BLaER1 treated with 17β-estradiol and CSF1 and Interleukin-3, amounts not matched to agents 10 nM and 100 nM (cell line): ENCODE measurements at regions not wholly inside any gene's neighbourhood (a gene's known extent, or its start where the extent isn't known, plus 50 kb on each side); places are given as distances from the start of the nearest gene placed in this dataset.

Experiments used
- H3K27ac ChIP-seq, 11 experiments: shearing (Covaris generic); formaldehyde crosslinking; 2 replicates each; pipeline ENCODE4 v1.8.1; 2022
- H3K27me3 ChIP-seq, 11 experiments: shearing (Covaris generic); formaldehyde crosslinking; 2 replicates each; pipeline ENCODE4 v1.8.1; 2022
- H3K36me3 ChIP-seq, 11 experiments: shearing (Covaris generic); formaldehyde crosslinking; 2 replicates each; pipeline ENCODE4 v1.8.1; 2022
- H3K4me1 ChIP-seq, 10 experiments: shearing (Covaris generic); formaldehyde crosslinking; 2 replicates each; pipeline ENCODE4 v1.8.1; 2022
- H3K4me2 ChIP-seq, 11 experiments: shearing (Covaris generic); formaldehyde crosslinking; 2 replicates each; pipeline ENCODE4 v1.8.1; 2022
- H3K4me3 ChIP-seq, 10 experiments: shearing (Covaris generic); formaldehyde crosslinking; 2 replicates each; pipeline ENCODE4 v1.8.1; 2022
- H3K9ac ChIP-seq, 11 experiments: shearing (Covaris generic); formaldehyde crosslinking; 2 replicates each; pipeline ENCODE4 v1.8.1; 2022
- H3K9me3 ChIP-seq, 11 experiments: shearing (Covaris generic); formaldehyde crosslinking; replicated peaks in 1 of 11; 2 replicates each; pipeline ENCODE4 v1.8.1; 2022
- H4K20me1 ChIP-seq, 11 experiments: shearing (Covaris generic); formaldehyde crosslinking; 2 replicates each; pipeline ENCODE4 v1.8.1; 2022
- Cebpa-rat ChIP-seq, 11 experiments: shearing (Covaris generic); IDR thresholded peaks; 2 replicates each; pipeline ENCODE4 v1.8.1; 2022

GRCh38 chr12:103198499-103198898 is 241.0 kb downstream of the ASCL1 start:
- H3K4me1 ChIP-seq = no peaks in the 10 kb centered on the region
- no peaks in the 10 kb centered on the region for H4K20me1 ChIP-seq
- no peak for TF ChIP-seq Cebpa-rat (IDR thresholded peaks at IDR 0.05)
- H3K4me2 ChIP-seq = no peak overlapping the region
- no peak overlapping the region for H3K9ac ChIP-seq
- H3K27ac ChIP-seq = no peak overlapping the region
- no peaks in the 10 kb centered on the region for H3K36me3 ChIP-seq
- H3K9me3 ChIP-seq = peaks cover 0 to 11% (median 9%) of the 10 kb centered on the region in 11 experiments; a peak in 8 of 22 replicates
- H3K4me3 ChIP-seq = no peak overlapping the region
- H3K27me3 ChIP-seq = no peaks in the 10 kb centered on the region

GRCh38 chr12:103205906-103206305 is 248.4 kb downstream of the ASCL1 start:
- Histone ChIP-seq H4K20me1 (no peaks in the 10 kb centered on the region), H3K9ac (no peak overlapping the region), H3K4me2 (no peak overlapping the region), H3K4me1 (no peaks in the 10 kb centered on the region; a peak in 1 of 20 replicates), H3K27me3 (no peaks in the 10 kb centered on the region), H3K27ac (no peak overlapping the region), H3K9me3 (peaks cover 0 to 10% (median 0%) of the 10 kb centered on the region in 11 experiments; a peak in 3 of 22 replicates), H3K4me3 (no peak overlapping the region), H3K36me3 (no peaks in the 10 kb centered on the region)
- no peak for TF ChIP-seq Cebpa-rat (IDR thresholded peaks at IDR 0.05)

GRCh38 chr12:103207936-103208335 is 250.5 kb downstream of the ASCL1 start:
- TF ChIP-seq Cebpa-rat (IDR thresholded peaks at IDR 0.05) = no peak
- H3K9me3 ChIP-seq = peaks cover 0 to 10% (median 0%) of the 10 kb centered on the region in 11 experiments; a peak in 3 of 22 replicates
- no peak overlapping the region for H3K27ac ChIP-seq

GRCh38 chr12:103241184-103241583 is 254.6 kb downstream of the C12orf42 start:
- H3K4me3 ChIP-seq = no peak overlapping the region
- peaks cover 0 to 9% (median 2%) of the 10 kb centered on the region in 10 experiments; a peak in 6 of 20 replicates for H3K4me1 ChIP-seq
- no peaks in the 10 kb centered on the region for H3K36me3 ChIP-seq
- H3K27me3 ChIP-seq = no peaks in the 10 kb centered on the region
- no peak for TF ChIP-seq Cebpa-rat (IDR thresholded peaks at IDR 0.05)
- no peak overlapping the region for H3K27ac ChIP-seq
- H3K9me3 ChIP-seq = no peaks in the 10 kb centered on the region
- no peaks in the 10 kb centered on the region; a peak in 1 of 22 replicates for H4K20me1 ChIP-seq
- H3K9ac ChIP-seq = no peak overlapping the region
- no peak overlapping the region for H3K4me2 ChIP-seq

More at GRCh38 chr12:103207936-103208335, 250.5 kb downstream of the ASCL1 start:
- Histone ChIP-seq H3K4me2 (no peak overlapping the region), H3K27me3 (no peaks in the 10 kb centered on the region), H3K4me1 (no peaks in the 10 kb centered on the region; a peak in 1 of 20 replicates), H3K36me3 (no peaks in the 10 kb centered on the region), H4K20me1 (no peaks in the 10 kb centered on the region), H3K4me3 (no peak overlapping the region), H3K9ac (no peak overlapping the region)

- Histone ChIP-seq H4K20me1 (no peaks in the 10 kb centered on the region; a peak in 1 of 22 replicates), H3K9ac (no peak overlapping the region), H3K27ac (no peak overlapping the region), H3K4me3 (no peak overlapping the region), H3K4me1 (peaks cover 0 to 9% (median 2%) of the 10 kb centered on the region in 10 experiments; a peak in 6 of 20 replicates), H3K27me3 (no peaks in the 10 kb centered on the region), H3K9me3 (no peaks in the 10 kb centered on the region), H3K4me2 (peak overlapping the region in 4 of 11 experiments; percentile 16 to 42 (median 28); a peak in 7 of 22 replicates), H3K36me3 (no peaks in the 10 kb centered on the region)
- TF ChIP-seq Cebpa-rat (IDR thresholded peaks at IDR 0.05) = no peak
These were observed 251.2 kb downstream of the C12orf42 start for GRCh38 chr12:103244596-103244995.

- Histone ChIP-seq H3K4me1 (peaks cover 0 to 9% (median 2%) of the 10 kb centered on the region in 10 experiments; a peak in 6 of 20 replicates), H4K20me1 (no peaks in the 10 kb centered on the region), H3K4me2 (no peak overlapping the region), H3K9me3 (peaks cover 0 to 8% (median 0%) of the 10 kb centered on the region in 11 experiments; a peak in 4 of 22 replicates), H3K4me3 (no peak overlapping the region), H3K27ac (no peak overlapping the region), H3K36me3 (no peaks in the 10 kb centered on the region), H3K9ac (no peak overlapping the region), H3K27me3 (no peaks in the 10 kb centered on the region)
- no peak for TF ChIP-seq Cebpa-rat (IDR thresholded peaks at IDR 0.05)
These were observed 248.2 kb downstream of the C12orf42 start for GRCh38 chr12:103247531-103247930.

GRCh38 chr12:103249607-103250006 is 246.2 kb downstream of the C12orf42 start:
- Histone ChIP-seq H3K9me3 (peaks cover 0 to 8% (median 0%) of the 10 kb centered on the region in 11 experiments; a peak in 4 of 22 replicates), H3K9ac (no peak overlapping the region), H3K4me2 (no peak overlapping the region), H3K27me3 (no peaks in the 10 kb centered on the region), H3K27ac (no peak overlapping the region), H3K4me3 (no peak overlapping the region), H4K20me1 (no peaks in the 10 kb centered on the region), H3K4me1 (peaks cover 0 to 2% (median 0%) of the 10 kb centered on the region in 10 experiments; a peak in 3 of 20 replicates), H3K36me3 (no peaks in the 10 kb centered on the region)
- no peak for TF ChIP-seq Cebpa-rat (IDR thresholded peaks at IDR 0.05)

GRCh38 chr12:103250487-103250886 is 245.3 kb downstream of the C12orf42 start:
- H3K4me2 ChIP-seq = no peak overlapping the region
- H4K20me1 ChIP-seq = no peaks in the 10 kb centered on the region
- H3K4me1 ChIP-seq = no peaks in the 10 kb centered on the region
- no peak overlapping the region for H3K27ac ChIP-seq
- no peak overlapping the region for H3K4me3 ChIP-seq
- no peaks in the 10 kb centered on the region for H3K36me3 ChIP-seq
- peaks cover 0 to 8% (median 0%) of the 10 kb centered on the region in 11 experiments; a peak in 4 of 22 replicates for H3K9me3 ChIP-seq
- H3K9ac ChIP-seq = no peak overlapping the region
- no peaks in the 10 kb centered on the region for H3K27me3 ChIP-seq
- no peak for TF ChIP-seq Cebpa-rat (IDR thresholded peaks at IDR 0.05)
